ENCODE measurements at regions not wholly inside any gene's neighbourhood (a gene's known extent, or its start where the extent isn't known, plus 50 kb on each side); places are given as distances from the start of the nearest gene placed in this dataset.

DNA sequence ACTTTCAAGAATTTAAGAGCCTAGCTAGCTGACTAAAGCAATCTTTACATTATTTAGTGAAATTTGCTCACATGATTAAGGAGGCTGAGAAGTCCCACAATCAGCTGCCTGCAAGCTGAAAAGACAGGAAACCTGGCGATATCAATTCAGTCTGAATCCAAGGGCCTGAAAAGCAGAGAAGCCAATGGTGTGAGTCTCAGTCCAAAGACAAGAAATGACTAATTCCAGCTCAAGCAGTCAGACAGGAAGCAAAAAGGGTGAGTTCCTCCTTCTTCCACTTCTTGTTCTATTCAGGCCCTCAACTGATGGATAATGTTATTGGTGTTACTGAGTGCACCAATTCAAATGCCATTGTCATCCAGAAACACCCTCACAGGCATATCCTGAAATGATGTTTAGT, 1231.6 kb upstream of the CELF2 start:
- no peak for TF ChIP-seq ARNTL (CRISPR knock-in tag; IDR thresholded peaks at IDR 0.05; ENCODE audit: borderline replicate concordance, low read depth)
- TF ChIP-seq, protein P1, sequence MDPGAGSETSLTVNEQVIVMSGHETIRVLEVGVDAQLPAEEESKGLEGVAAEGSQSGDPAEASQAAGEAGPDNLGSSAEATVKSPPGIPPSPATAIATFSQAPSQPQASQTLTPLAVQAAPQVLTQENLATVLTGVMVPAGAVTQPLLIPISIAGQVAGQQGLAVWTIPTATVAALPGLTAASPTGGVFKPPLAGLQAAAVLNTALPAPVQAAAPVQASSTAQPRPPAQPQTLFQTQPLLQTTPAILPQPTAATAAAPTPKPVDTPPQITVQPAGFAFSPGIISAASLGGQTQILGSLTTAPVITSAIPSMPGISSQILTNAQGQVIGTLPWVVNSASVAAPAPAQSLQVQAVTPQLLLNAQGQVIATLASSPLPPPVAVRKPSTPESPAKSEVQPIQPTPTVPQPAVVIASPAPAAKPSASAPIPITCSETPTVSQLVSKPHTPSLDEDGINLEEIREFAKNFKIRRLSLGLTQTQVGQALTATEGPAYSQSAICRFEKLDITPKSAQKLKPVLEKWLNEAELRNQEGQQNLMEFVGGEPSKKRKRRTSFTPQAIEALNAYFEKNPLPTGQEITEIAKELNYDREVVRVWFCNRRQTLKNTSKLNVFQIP (CRISPR knock-in tag; IDR thresholded peaks at IDR 0.05; ENCODE audit: borderline replicate concordance, low read depth), result no peak
- TF ChIP-seq, protein P2, sequence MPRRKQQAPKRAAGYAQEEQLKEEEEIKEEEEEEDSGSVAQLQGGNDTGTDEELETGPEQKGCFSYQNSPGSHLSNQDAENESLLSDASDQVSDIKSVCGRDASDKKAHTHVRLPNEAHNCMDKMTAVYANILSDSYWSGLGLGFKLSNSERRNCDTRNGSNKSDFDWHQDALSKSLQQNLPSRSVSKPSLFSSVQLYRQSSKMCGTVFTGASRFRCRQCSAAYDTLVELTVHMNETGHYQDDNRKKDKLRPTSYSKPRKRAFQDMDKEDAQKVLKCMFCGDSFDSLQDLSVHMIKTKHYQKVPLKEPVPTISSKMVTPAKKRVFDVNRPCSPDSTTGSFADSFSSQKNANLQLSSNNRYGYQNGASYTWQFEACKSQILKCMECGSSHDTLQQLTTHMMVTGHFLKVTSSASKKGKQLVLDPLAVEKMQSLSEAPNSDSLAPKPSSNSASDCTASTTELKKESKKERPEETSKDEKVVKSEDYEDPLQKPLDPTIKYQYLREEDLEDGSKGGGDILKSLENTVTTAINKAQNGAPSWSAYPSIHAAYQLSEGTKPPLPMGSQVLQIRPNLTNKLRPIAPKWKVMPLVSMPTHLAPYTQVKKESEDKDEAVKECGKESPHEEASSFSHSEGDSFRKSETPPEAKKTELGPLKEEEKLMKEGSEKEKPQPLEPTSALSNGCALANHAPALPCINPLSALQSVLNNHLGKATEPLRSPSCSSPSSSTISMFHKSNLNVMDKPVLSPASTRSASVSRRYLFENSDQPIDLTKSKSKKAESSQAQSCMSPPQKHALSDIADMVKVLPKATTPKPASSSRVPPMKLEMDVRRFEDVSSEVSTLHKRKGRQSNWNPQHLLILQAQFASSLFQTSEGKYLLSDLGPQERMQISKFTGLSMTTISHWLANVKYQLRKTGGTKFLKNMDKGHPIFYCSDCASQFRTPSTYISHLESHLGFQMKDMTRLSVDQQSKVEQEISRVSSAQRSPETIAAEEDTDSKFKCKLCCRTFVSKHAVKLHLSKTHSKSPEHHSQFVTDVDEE (CRISPR knock-in tag; IDR thresholded peaks at IDR 0.05), result no peak
- TF ChIP-seq RARB (CRISPR knock-in tag; IDR thresholded peaks at IDR 0.05), result no peak
- no peak for TF ChIP-seq ZFP30 (CRISPR knock-in tag; IDR thresholded peaks at IDR 0.05)
- no peak for TF ChIP-seq ZFP3 (CRISPR knock-in tag; IDR thresholded peaks at IDR 0.05)
- TF ChIP-seq GLIS3 (CRISPR knock-in tag; IDR thresholded peaks at IDR 0.05), result no peak
- TF ChIP-seq, protein P3, sequence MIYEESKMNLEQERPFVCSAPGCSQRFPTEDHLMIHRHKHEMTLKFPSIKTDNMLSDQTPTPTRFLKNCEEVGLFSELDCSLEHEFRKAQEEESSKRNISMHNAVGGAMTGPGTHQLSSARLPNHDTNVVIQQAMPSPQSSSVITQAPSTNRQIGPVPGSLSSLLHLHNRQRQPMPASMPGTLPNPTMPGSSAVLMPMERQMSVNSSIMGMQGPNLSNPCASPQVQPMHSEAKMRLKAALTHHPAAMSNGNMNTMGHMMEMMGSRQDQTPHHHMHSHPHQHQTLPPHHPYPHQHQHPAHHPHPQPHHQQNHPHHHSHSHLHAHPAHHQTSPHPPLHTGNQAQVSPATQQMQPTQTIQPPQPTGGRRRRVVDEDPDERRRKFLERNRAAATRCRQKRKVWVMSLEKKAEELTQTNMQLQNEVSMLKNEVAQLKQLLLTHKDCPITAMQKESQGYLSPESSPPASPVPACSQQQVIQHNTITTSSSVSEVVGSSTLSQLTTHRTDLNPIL (CRISPR knock-in tag; IDR thresholded peaks at IDR 0.05; ENCODE audit: low read depth), result no peak
